NCI-H748 treated with DMSO at 0.1 percent for 48 hours (cell line): ENCODE measurements at regions not wholly inside any gene's neighbourhood (a gene's known extent, or its start where the extent isn't known, plus 50 kb on each side); places are given as distances from the start of the nearest gene placed in this dataset.
"Not testable (repeated sequence)": the region's sequence is repeated elsewhere in the genome, so short reads cannot be mapped to it uniquely, and the experiment has no call there.

Experiments used
- DNase-seq: peaks from one replicate; lab custom pipeline; 2025; lab: John Stamatoyannopoulos, UW

GRCh38 chr5:101743000-101743399 is 553.1 kb downstream of the SLCO4C1 start:
- DNase-seq, result not testable (repeated sequence)

- no peak for DNase-seq
Observed at GRCh38 chr5:101728933-101729332, 567.2 kb downstream of the SLCO4C1 start.

GRCh38 chr5:101721543-101721942 is 574.5 kb downstream of the SLCO4C1 start:
- no peak for DNase-seq

- DNase-seq, result no peak
Observed at GRCh38 chr5:101720033-101720432, 576.1 kb downstream of the SLCO4C1 start.

GRCh38 chr5:101717721-101718120 is 578.4 kb downstream of the SLCO4C1 start:
- no peak for DNase-seq

GRCh38 chr5:101716941-101717340 is 579.1 kb downstream of the SLCO4C1 start:
- DNase-seq, result no peak

- DNase-seq, result not testable (repeated sequence)
Observed at GRCh38 chr5:101715790-101716189, 580.3 kb downstream of the SLCO4C1 start.

- no peak for DNase-seq
Observed at GRCh38 chr5:101689306-101689705, 606.8 kb downstream of the SLCO4C1 start.

- DNase-seq, result no peak
Observed at GRCh38 chr5:101688156-101688555, 607.9 kb downstream of the SLCO4C1 start.

GRCh38 chr5:101687349-101687985 is 608.6 kb downstream of the SLCO4C1 start:
- DNase-seq, result no peak

GRCh38 chr5:101686536-101687157 is 609.4 kb downstream of the SLCO4C1 start:
- no peak for DNase-seq

GRCh38 chr5:101679816-101680215 is 616.3 kb downstream of the SLCO4C1 start:
- no peak for DNase-seq

GRCh38 chr5:101678481-101679193 is 617.4 kb downstream of the SLCO4C1 start:
- DNase-seq, result peak; percentile 55

GRCh38 chr5:101677961-101678360 is 618.1 kb downstream of the SLCO4C1 start:
- no peak for DNase-seq

- DNase-seq, result no peak
Observed at GRCh38 chr5:101676646-101677045, 619.4 kb downstream of the SLCO4C1 start.

- DNase-seq, result peak; percentile 99
Observed at GRCh38 chr5:101675510-101676219, 620.4 kb downstream of the SLCO4C1 start.

GRCh38 chr5:101673120-101673519 is 623.0 kb downstream of the SLCO4C1 start:
- no peak for DNase-seq

- no peak for DNase-seq
Observed at GRCh38 chr5:101664071-101664791, 631.9 kb downstream of the SLCO4C1 start.

GRCh38 chr5:101663543-101663942 is 632.5 kb downstream of the SLCO4C1 start:
- no peak for DNase-seq

GRCh38 chr5:101662263-101662662 is 633.8 kb downstream of the SLCO4C1 start:
- no peak for DNase-seq

- no peak for DNase-seq
Observed at GRCh38 chr5:101658433-101658832, 637.7 kb downstream of the SLCO4C1 start.

GRCh38 chr5:101653996-101654395 is 642.1 kb downstream of the SLCO4C1 start:
- no peak for DNase-seq
